ENCODE measurements at regions not wholly inside any gene's neighbourhood (a gene's known extent, or its start where the extent isn't known, plus 50 kb on each side); places are given as distances from the start of the nearest gene placed in this dataset.

DNA sequence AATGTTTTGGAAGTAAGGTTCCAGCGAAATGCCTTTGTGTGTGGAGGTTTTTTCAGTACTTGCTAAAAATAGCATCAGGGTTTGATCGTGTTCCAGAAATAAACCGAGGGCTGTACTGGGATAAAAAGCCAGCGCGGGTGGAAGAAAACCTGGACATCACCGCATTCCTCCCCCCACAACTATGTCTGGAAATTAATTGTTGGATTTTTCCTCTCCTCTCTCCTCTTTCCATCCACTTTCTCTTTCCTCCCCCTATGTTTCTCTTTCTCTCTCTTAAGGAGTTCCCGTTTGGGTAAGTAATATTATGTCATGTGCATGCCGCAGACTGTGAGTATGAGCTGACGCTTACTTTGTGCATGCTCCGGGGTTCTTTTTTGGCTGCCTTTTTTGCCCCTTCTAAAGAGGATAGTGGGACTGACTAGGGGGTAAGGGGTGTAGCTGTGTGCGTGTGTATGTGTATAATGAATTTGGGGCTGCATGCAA, 104.2 kb upstream of the HSD17B12 start:
- DNase-seq, result no peak

DNA sequence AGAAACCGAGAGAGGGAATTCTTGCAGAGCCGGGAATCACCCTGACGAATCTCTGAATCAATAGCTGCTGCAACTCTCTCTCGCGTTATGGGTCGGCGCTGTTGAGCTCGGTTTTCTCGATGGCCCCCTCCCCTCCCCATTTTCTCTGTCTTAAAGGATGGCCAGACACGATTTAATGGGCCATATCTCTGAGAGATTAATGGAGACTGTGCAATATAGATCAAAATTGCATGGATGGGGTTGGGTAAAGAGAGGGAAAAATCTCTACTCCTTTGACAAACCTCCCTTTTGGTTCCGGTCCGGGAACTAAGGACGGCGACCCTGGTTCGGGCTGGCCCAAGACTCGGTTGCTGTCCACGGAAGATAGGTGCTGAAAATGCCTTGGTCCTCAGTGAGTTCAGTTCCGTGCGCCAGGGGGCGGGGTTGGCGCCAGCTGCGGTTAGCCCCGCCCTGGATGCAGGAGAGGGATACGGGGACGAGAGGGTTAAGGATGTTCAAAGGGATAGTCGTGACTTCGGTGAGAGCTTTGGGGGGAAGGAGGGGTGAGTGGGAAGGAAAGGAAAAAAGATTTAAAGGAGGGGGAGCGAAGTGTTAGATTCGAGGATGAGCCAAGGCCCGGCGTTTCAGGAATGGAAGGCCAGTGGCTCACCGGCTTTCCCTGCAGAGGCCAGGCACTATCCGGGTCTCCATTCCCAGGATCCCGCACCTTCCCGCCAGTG, 103.6 kb upstream of the HSD17B12 start:
- DNase-seq, result peak; percentile 32

DNA sequence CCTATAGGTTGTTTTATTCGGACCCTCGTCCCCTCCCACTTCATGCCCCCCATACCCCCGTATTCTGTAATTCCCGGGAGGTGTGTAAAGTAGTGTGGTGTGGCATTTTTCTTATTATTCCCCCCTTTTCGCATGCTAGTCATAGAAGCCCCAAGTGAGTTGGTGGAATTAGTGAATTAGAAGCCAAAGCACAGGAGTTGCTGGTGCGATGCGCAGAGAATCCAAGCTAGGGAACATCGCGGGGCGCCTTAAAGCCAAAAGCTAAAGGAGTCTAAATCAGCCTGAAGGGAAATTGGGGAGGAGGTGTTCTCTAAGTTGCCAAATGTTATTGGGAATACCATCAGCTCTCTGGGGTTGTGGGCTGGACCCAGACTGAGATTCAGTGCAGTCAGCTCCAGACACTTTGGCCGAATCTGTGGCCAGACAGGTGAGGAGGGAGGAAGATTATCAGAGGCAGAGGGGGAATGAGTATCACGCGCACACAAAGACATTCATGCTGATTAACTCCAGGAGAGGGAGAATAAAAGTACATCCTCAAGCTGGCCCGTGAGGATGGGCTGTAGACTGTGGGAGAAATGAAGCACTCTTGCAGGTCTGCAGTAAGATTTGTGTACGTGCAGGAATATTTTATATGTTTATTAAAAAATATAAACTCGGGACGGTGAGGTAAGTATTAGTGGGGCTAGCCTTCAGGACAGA, 102.8 kb upstream of the HSD17B12 start:
- no peak for DNase-seq

DNA sequence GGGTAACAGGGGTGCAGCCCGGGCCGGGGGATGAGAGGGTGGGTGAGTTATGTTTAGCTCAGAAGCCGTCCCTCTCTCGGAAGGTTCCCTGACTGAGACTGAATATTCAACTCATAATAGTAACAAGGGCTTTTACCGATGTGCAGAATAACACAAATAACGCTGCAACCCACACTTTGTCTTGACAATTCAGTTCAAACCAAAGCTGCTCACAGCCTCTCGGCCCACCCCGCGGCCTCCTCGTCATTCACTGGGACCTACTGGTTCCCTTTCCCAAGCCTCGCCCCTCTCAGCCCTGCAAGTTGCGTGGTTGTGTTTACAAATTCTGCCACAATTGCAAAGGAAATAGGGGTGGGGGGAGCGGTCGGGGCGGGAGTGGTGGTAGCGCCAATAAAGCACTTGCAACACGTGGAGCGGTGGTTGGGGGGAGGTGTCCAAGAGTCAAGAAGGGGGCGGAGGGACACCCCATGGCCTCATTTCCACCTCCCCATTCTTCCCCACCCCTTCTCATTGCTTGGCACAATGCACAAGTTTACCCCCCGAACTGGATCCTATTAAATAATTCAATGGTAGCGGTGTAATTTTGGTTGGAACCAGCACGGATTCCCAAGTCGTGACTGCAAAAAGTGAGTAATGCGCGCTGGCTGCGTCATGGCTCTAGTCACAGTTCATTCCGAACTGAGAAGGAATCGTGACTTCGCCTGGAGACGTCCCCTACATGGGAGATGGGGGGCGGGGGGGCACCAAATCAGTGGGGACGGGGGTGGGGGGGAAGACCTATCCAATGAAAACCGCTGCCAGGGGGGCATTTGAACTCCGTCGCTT, 102.0 kb upstream of the HSD17B12 start:
- no peak for DNase-seq

DNA sequence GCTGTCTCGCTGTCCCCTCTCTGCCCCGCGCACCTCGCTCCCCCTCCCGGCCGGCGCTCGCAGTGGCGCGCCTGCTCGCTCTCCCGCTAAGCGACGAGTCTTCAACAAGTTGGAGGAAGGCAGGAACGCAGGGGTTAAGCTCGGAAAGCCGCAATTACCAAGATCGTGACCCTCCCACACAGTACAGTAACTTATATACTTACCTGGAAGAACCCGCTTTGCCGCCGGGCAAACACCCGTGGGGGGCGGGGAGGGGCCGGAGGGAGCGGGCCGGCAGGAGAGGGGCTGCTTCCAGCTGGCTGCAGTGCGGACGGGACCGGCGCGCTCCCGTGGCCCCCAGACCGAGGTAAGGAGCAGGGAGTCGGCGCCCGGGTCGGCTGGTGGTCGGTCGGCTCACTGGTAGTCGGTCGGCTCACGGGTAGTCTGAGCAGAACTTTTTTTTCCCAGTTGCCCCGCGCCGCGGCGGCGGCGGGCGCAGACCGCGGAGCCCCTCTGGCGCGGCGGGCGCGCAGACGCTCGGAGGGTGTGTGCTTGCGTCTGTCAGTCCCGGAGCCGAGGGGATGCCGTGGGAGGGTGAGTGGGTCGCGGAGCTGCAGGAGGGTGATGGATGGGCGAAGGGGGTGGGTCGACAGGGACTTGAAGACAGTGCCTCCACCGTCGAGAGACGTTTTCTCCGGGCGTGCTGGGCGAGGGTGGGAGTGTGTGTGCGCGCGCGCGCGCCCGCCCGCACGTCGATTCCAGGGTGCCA, 101.2 kb upstream of the HSD17B12 start:
- peak; percentile 32 for DNase-seq

DNA sequence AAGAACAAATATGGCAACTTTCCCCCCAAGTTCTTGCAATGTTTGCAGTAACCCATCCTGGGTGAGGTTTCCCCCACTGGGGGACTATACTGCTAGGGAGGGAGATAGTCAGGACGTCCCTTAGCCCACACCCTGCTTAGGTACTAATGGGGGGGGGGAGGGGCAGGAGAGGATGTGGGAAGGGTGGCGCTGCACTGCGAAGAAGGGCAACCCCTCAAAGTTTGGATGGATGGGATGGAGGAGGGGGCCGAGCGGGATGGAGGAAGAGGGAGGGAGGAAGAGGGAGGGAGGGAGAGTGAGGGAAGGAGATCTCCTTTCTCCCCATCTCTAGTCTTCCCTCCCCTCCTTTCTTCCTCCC, 100.6 kb upstream of the HSD17B12 start:
- no peak for DNase-seq

DNA sequence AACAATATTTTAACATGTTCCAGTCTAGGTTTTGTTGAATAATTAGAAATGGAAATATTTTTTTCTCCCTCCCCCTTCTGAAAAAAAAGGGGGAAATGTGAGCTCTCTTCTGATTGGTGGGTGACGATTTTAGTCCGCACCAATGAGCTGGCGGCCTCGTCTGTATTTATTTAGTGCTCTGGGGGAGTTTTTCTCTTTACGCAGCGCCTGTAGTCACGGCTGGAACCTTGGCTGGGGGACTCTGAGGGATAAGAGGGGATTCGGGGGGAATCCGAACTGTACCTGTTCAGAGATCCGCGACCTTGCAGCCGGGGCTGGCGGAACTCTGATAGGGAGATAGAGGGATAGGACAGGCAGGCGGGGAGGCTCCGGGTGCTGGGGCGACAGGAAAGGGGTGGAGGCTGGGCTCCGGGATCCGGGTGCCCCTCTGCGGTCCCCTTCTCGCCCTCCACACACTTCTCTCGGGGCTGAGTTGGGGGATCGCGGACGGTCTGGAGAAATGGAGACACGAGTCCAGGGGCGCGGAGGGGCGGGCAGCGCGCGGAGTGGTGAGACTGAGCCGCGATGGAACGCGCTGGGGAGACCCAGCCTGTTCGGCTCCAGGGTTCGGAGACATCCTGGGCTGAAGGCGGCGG, 99.7 kb upstream of the HSD17B12 start:
- peak; percentile 24 for DNase-seq

DNA sequence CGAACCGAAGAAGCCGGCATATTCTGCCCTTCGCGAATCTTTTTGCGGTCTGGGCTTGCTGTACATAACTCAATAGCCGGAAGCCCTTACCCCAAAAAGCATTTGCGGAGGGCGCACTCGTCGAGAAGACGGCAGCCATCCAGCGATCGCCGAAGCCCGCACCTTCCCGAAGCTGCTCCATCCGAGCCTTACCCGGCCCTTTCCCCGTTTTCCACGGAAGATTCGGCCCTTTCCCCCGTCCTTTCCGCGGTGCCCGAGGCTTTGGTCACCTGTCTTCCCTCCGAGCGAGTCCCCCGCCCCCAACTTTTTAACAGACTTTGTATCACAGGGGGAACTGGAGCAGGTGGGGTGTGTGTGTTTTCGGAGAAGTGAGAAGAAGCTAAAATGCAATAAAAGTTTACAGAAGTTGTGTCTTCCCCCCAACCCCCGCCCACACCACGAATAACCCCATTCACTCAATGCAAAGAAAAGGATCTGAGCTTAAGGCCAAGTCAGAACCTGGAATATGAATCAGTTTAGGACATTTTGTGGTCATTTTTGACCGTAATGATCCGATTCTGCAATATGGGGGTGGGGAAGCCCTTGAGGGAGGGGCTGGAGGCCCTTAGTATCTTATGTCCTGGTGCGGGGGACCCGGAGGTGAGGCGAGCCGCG, 99.0 kb upstream of the HSD17B12 start:
- DNase-seq, result no peak

DNA sequence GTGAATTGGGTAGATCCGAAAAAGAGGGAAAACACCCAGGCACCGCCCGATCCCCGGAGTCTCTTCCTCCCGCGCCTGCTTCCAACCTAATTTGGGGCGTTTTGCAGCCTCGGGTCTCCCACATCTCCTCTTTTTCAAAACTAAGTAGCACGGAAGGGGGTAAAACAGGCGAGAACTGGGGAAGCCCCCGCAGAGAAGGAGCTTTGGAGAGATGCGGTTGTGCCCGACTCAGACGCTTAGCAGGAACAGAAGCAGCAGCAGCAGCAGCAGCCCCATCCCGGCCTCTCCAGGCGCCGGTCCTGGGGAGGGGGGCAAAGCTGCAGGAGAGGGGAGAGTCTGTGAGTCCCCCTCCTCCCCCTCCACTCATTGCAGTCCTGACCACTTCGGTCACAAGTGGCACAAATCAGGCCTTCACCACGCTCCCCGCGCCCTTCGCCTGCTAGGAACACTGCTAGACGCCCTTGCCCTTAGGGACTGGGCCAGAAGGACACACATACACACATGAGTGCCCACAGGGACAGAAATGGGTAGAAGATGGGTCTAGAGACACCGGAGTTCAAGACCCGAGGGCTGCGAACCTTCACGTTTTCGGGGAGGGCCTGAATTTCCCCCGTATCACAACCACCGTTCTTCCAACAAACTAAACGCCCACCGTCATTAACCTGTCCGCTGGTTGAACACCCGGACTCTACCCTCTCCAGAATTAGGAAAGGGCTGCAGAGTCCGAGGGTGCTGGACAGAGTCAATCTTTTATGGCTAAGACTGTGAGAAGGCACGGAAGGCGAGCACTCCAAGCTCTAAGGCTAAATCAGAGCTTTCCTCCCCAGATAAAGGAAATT, 98.3 kb upstream of the HSD17B12 start:
- DNase-seq, result no peak

DNA sequence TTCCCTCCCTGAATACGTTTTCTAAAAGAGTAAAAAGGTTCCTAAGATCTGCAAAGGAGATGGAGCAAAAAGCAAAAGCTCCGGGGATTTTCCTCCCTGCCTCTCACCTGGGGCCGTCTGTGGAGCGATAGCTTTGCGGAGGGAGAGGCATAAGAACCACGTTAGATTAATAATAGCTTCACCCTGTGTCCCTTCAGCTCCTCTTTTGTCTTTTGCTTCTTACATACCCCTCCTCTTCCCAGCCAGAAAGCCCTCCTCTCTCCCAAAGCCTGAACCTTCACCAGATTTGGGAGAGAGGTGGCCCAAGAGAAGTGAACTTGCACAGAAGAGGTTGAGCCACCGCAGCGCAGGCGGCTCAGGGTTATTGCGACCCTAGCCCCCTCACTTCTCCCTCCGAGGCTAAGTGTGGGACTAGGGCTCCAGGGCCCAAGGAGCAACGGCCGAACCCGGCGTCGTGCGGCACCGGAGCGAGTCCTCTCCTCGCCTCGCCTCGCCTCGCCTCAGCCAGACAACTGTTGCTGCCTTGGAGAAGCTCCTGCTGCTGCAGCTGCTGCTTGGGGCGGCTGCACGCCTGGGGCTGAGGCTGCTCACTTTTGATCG, 97.6 kb upstream of the HSD17B12 start:
- peak; percentile 11 for DNase-seq

DNA sequence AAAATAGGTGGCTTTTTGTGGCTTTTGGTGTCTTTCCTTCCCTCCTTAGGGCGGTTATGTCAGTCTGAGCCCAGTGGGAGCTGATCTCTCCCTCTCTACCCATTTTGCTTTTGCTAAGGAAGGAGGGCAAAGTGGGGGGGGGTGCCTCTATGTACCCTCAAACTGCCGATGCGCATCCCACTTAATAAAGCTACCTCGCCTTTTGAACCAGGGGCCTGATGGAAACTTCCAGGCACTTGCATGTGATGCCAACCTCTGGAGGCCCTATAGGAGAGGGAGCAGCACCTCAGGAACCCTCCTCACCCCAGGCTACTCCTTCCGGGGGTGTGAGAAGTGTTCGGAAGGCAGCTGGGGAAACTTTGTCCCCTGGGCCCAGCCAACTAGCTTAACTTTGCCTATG, 97.0 kb upstream of the HSD17B12 start:
- DNase-seq, result no peak

DNA sequence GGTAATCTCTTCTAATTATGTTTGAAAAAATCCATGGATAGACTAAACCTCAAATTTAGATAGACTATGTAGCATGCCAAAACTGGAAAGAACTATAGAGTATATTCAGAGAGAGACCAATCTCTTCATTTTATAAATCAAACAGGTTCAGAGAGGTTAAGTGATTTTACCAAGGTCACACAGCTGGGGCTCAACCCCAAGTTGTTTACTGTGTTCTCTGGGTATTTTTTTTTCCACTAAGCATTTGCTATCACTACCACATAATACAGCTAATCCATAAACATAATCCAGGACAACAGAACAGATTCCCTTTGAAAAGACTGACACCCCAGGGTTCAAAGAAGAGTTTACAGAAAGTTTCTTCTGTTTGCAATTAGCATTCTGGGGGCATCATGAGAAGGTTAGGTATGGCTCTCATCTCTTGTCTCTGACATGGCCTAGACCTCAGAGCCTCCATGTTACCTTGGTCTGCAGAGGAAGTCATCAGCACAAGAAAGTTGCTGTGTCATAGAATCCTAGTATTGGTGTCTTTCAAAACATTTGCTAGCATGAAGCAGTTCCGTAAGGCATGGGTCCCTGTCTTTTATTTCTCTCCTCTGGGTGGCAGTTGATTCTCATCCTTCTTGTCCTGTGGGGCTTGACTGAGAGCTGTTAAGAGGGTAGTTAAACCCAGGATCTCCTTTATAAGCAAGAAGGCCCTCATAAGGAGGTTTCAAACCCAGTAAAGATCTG, 94.5 kb upstream of the HSD17B12 start:
- no peak for DNase-seq

DNA sequence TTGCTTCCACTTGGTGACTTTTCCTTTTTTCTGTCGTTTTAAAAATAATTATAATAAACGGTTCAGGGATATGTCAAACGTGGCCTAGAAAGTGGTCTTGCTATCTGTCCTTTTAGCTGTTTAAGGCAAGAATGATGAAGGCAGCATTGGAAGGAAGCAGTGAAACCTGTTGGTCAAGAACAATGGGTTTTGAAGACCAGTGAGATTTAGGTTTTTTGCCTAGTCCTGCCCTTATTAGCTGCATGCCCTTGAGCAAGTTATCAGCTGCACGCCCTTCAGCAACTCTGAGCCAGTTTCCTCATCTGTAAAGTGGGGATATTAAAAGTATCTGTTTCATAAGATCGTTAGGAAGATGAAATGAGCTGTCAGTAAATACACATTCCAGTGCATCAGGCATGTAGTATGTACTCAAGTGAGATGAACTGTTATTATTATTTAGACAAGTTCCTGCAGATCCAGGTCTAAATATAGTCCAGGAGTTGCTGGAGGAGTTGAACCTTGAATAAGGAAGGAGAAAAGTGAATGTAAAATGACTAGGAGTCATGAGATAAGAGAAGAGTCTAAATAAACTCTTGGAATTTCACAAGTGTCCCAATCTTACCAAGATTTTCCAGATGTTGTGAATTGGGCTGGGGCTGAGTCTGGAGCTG, 90.8 kb upstream of the HSD17B12 start:
- no peak for DNase-seq

DNA sequence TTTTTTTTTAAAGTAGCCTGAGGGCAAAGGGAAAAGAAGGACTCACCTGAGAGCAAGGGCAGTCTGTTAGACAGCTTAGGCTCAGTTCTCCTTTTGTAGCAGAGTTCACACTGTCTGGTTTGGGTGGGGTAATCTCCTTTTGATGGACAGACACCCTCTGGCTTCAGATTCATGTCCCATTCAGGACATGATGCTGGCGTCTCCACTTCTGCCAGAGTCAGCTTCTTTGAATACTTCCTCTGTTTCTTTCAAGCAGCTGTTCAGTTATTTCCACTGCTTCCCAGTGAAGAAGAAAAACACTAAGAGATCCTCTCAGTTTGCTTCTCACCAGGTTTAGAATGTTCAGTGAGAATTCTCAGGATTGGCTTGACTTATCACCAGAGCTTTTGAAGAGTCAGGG, 79.0 kb upstream of the HSD17B12 start:
- DNase-seq, result no peak

DNA sequence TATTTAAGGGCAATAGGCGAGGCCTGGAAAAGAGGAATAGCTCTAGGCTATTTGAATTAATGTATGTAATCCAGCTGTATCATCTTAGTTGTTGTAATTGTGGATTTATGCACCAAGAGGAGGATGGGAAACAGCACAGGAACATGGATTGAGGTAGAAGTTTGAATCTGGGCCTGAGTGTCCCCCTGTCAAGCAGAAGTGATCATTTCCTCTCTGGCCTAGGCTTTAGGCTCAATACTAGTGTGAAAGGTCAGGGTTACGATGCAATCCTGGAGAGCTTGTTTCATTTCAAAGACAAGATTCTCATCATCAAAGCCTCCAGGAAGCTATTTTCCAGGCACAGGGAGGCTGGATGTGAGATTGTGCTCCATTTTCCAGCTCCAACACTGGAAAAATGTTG, 77.9 kb upstream of the HSD17B12 start:
- DNase-seq, result no peak

DNA sequence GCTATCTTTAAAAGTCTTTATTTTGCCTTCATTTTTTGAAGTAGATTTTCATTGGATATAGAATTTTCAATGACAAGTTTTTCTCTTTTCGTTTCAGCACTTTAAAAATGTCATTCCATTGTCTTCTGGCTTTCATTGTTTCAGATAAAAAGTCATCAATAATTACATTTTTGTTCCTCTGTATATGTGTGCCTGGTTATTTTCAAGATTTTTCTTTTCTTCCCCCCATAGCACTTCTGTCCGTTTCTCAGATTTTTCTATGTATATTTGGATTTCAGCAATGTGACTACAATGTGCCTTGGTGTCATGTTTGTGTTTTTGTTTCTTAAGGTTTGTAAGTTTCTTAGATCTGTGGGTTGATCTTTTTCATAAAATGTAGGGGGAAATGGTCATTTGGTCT, 66.3 kb upstream of the HSD17B12 start:
- DNase-seq, result no peak

DNA sequence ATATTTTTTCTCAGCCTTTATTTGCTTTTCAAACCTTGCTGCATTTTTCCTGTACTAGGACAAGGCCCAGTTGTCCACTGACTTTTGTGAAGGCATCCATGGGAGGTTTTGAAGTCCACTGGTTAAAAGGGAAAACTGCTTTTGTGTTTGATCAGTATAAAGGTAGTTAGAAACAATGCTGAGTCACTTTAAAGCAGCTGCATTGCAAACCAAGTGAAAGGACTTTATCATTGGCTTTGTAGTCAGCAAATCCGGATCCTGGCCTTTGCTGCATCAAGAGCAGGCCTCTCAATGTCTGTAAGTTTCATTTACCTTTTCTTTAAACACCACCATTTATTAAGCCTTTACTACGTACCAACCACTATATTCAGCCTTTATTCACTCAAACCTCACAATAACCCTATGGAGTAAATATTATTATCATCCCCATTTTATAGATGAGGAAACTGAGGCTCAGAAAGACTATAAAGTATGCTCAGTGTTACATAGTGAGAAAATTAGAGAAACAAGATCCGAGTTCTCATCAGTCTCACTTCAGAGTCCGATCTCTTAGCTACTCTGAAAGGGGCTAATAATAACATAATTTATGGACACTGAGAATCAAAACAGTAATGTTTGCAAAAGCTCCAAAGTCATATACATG, 60.6 kb upstream of the HSD17B12 start:
- no peak for DNase-seq

DNA sequence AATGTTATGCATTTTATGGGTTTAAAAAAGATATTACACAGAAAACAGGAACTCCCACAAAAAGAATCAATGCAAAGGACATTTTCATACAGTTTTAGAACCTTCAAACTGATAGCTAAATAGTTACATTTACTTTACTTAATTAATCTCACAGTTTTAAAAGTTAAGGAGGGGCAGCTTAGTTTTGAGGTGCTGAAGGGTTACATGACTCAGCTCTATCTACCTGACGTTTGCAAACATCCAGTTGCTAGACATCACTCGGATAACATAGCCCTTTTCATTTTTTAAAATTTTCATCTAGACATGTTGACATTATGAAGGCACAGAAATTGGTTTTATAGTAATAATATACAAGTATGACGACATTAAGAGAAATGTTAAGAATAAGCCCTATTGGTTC, 53.7 kb upstream of the HSD17B12 start:
- no peak for DNase-seq

Measured in NCI-H146 (cell line).